Pulmonary artery endothelial cell (primary cell): ENCODE measurements at regions not wholly inside any gene's neighbourhood (a gene's known extent, or its start where the extent isn't known, plus 50 kb on each side); places are given as distances from the start of the nearest gene placed in this dataset.

Experiments used
- DNase-seq: peaks from one replicate; pipeline ENCODE4 v3.0.0-alpha.2; 2011; ENCODE audit warnings: low read depth, low spot score

GRCh38 chr21:17435565-17436543, 77.0 kb upstream of the CXADR start:
- no peak for DNase-seq

GRCh38 chr21:17436626-17437111, 76.2 kb upstream of the CXADR start:
- DNase-seq, result no peak

- no peak for DNase-seq
Observed at GRCh38 chr21:17438635-17439034, 74.2 kb upstream of the CXADR start.

GRCh38 chr21:17440969-17441368, 71.9 kb upstream of the CXADR start:
- no peak for DNase-seq

- DNase-seq, result no peak
Observed at GRCh38 chr21:17441370-17441769, 71.5 kb upstream of the CXADR start.

- no peak for DNase-seq
Observed at GRCh38 chr21:17442165-17442564, 70.7 kb upstream of the CXADR start.

- DNase-seq, result no peak
Observed at GRCh38 chr21:17444828-17445227, 68.0 kb upstream of the CXADR start.

- DNase-seq, result no peak
Observed at GRCh38 chr21:17446737-17447136, 66.1 kb upstream of the CXADR start.

GRCh38 chr21:17449701-17450100, 63.1 kb upstream of the CXADR start:
- DNase-seq, result no peak

GRCh38 chr21:17451364-17451891, 61.4 kb upstream of the CXADR start:
- no peak for DNase-seq

GRCh38 chr21:17454315-17455027, 58.4 kb upstream of the CXADR start:
- DNase-seq, result no peak

- DNase-seq, result no peak
Observed at GRCh38 chr21:17455028-17455353, 57.9 kb upstream of the CXADR start.

GRCh38 chr21:17455451-17455850, 57.4 kb upstream of the CXADR start:
- no peak for DNase-seq

- no peak for DNase-seq
Observed at GRCh38 chr21:17458279-17458678, 54.6 kb upstream of the CXADR start.

- no peak for DNase-seq
Observed at GRCh38 chr21:17460094-17460493, 52.7 kb upstream of the CXADR start.

GRCh38 chr21:17461014-17461413, 51.8 kb upstream of the CXADR start:
- DNase-seq, result no peak

- no peak for DNase-seq
Observed at GRCh38 chr21:17461582-17461981, 51.3 kb upstream of the CXADR start.

- DNase-seq, result peak; percentile 35
Observed at GRCh38 chr21:17462276-17462981, 50.4 kb upstream of the CXADR start.
